ENCODE measurements at regions not wholly inside any gene's neighbourhood (a gene's known extent, or its start where the extent isn't known, plus 50 kb on each side); places are given as distances from the start of the nearest gene placed in this dataset.

- WGBS, 2 donors: 79 to 81% methylated on average over 11 to 12 of the region's 12 CpGs
- no peaks in the 10 kb centered on the region for H3K4me1 ChIP-seq
- no peaks in the 10 kb centered on the region for H3K27me3 ChIP-seq
- intact Hi-C loops (cut with DNase I): no loop called here
- no peak overlapping the region for H3K4me3 ChIP-seq (replicated peaks in 1 of 3)
- no peak overlapping the region for H3K27ac ChIP-seq
- H3K36me3 ChIP-seq: no peaks in the 10 kb centered on the region
- DNase-seq: no peak
- H3K9me3 ChIP-seq: no peaks in the 10 kb centered on the region
- TF ChIP-seq POLR2A (IDR thresholded peaks at IDR 0.05): no peak
- TF ChIP-seq, protein P1, sequence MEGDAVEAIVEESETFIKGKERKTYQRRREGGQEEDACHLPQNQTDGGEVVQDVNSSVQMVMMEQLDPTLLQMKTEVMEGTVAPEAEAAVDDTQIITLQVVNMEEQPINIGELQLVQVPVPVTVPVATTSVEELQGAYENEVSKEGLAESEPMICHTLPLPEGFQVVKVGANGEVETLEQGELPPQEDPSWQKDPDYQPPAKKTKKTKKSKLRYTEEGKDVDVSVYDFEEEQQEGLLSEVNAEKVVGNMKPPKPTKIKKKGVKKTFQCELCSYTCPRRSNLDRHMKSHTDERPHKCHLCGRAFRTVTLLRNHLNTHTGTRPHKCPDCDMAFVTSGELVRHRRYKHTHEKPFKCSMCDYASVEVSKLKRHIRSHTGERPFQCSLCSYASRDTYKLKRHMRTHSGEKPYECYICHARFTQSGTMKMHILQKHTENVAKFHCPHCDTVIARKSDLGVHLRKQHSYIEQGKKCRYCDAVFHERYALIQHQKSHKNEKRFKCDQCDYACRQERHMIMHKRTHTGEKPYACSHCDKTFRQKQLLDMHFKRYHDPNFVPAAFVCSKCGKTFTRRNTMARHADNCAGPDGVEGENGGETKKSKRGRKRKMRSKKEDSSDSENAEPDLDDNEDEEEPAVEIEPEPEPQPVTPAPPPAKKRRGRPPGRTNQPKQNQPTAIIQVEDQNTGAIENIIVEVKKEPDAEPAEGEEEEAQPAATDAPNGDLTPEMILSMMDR (IDR thresholded peaks at IDR 0.05): no peak
Observed at GRCh38 chr4:186481998-186482790, 73.2 kb downstream of the MTNR1A start.

DNA sequence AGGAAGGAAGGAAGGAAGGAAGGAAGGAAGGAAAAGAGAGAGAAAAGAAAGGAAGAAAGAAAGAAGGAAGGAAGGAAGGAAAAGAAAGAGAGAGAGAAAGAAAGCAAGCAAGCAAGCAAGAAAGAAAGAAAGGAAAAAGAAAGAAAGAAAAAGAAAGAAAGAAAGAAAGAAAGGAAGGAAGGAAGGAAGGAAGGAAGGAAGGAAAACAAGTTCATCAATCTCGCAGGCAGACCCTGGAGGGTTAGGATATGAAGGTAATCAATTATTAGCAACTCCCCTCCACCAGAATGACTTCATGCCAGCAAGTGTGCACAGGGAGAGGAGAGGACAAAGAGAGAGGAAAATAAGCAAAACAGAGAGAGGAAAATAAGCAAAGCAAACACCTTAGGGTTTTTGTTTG lies 80.2 kb downstream of the MTNR1A start:
- intact Hi-C loops (cut with DNase I): no loop called here

GRCh38 chr4:186473933-186474332 lies 81.4 kb downstream of the MTNR1A start:
- no peak overlapping the region for H3K27ac ChIP-seq
- DNase-seq: no peak
- no peaks in the 10 kb centered on the region for H3K9me3 ChIP-seq
- H3K27me3 ChIP-seq: no peaks in the 10 kb centered on the region
- H3K4me3 ChIP-seq (replicated peaks in 1 of 3): no peak overlapping the region
- no peaks in the 10 kb centered on the region for H3K4me1 ChIP-seq
- WGBS, 2 donors: 74 to 85% methylated on average over 6 of the region's 6 CpGs
- intact Hi-C loops (cut with DNase I): no loop called here
- TF ChIP-seq, protein P1 (IDR thresholded peaks at IDR 0.05): no peak
- TF ChIP-seq POLR2A (IDR thresholded peaks at IDR 0.05): no peak
- H3K36me3 ChIP-seq: no peaks in the 10 kb centered on the region

More for the DNA sequence above, 80.2 kb downstream of the MTNR1A start:
- Histone ChIP-seq H3K27ac (no peak overlapping the region), H3K4me1 (no peaks in the 10 kb centered on the region), H3K4me3 (replicated peaks in 1 of 3) (no peak overlapping the region), H3K27me3 (no peaks in the 10 kb centered on the region), H3K9me3 (no peaks in the 10 kb centered on the region), H3K36me3 (no peaks in the 10 kb centered on the region)
- no peak for TF ChIP-seq POLR2A (IDR thresholded peaks at IDR 0.05)
- TF ChIP-seq, protein P1 (IDR thresholded peaks at IDR 0.05): no peak
- no peak for DNase-seq
- WGBS, 2 donors: 72 to 75% methylated on average over 1 of the region's 1 CpG

DNA sequence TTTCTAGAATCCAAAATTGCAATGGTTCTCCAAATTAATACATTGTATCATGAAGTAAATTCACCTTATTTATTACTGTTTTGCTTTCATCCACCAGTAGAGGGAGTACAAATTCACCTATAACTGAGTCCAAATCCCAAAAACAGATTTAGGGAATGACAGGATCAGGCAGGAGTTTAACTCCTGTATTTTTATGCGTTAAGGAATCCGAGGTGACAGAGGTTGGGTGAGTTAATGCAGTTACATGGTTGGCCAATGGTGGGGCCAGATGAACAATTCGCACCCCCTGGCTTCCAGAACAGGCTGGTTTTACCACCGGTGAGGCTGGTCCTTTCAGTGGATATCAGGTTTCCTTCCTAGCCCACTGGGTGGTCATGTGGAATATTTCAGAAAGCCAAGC lies 82.4 kb downstream of the MTNR1A start:
- no peaks in the 10 kb centered on the region for H3K4me1 ChIP-seq
- H3K36me3 ChIP-seq: no peaks in the 10 kb centered on the region
- TF ChIP-seq, protein P1 (IDR thresholded peaks at IDR 0.05): peak in 3 of 6 experiments; percentile 40 to 46 (median 44)
- no peak for TF ChIP-seq POLR2A (IDR thresholded peaks at IDR 0.05)
- intact Hi-C loops (cut with DNase I): no loop called here
- H3K27me3 ChIP-seq: no peaks in the 10 kb centered on the region
- H3K27ac ChIP-seq: no peak overlapping the region
- H3K9me3 ChIP-seq: no peaks in the 10 kb centered on the region
- no peak for DNase-seq
- WGBS, 2 donors: 11 to 15% methylated on average over 4 of the region's 4 CpGs
- no peak overlapping the region for H3K4me3 ChIP-seq (replicated peaks in 1 of 3)

GRCh38 chr4:186471441-186471840 lies 83.9 kb downstream of the MTNR1A start:
- TF ChIP-seq POLR2A (IDR thresholded peaks at IDR 0.05): no peak
- TF ChIP-seq, protein P1 (IDR thresholded peaks at IDR 0.05): no peak
- H3K4me3 ChIP-seq (replicated peaks in 1 of 3): no peak overlapping the region
- 84 to 85% methylated on average over 3 of the region's 3 CpGs for WGBS, 2 donors

More at GRCh38 chr4:186471441-186471840, 83.9 kb downstream of the MTNR1A start:
- Histone ChIP-seq H3K4me1 (no peaks in the 10 kb centered on the region), H3K27me3 (no peaks in the 10 kb centered on the region), H3K36me3 (no peaks in the 10 kb centered on the region), H3K27ac (no peak overlapping the region), H3K9me3 (no peaks in the 10 kb centered on the region)
- no peak for DNase-seq
- intact Hi-C loops (cut with DNase I): no loop called here
